WTC11 (cell line): ENCODE measurements at regions not wholly inside any gene's neighbourhood (a gene's known extent, or its start where the extent isn't known, plus 50 kb on each side); places are given as distances from the start of the nearest gene placed in this dataset.

Experiments used
- ATAC-seq: fragments of 200-7000 bp; cut with Tn5 transposase; 2 replicates; pipeline ENCODE4 v1.10.0; 2021; ENCODE audit warnings: mild to moderate bottlenecking, moderate library complexity
- CTCF ChIA-PET: fragments of 300-600 bp; sonication (Branson Sonifier 250); formaldehyde crosslinking; loops from one replicate; lab custom pipeline; 2021; ENCODE audit warnings: antibody characterized with exemption; lab: Charles Lee
- POLR2A ChIA-PET: fragments of 350-600 bp; sonication (Branson Sonifier 250); formaldehyde crosslinking; loops from one replicate; lab custom pipeline; 2021; ENCODE audit warnings: antibody characterized with exemption; lab: Charles Lee
- DNase-seq: peaks from one replicate; pipeline ENCODE4 v3.0.0; 2021; ENCODE audit warnings: low spot score
- H3K27ac Mint-ChIP-seq: 2 replicates; pipeline ENCODE4 v1.8.0; 2021; ENCODE audit warnings: mixed read lengths
- H3K27me3 Mint-ChIP-seq: 2 replicates; pipeline ENCODE4 v1.8.0; 2021; ENCODE audit warnings: low read depth, mild to moderate bottlenecking, moderate library complexity, mixed read lengths
- H3K36me3 Mint-ChIP-seq: 2 replicates; pipeline ENCODE4 v1.8.0; 2021; ENCODE audit warnings: mixed read lengths
- H3K4me1 Mint-ChIP-seq: 2 replicates; pipeline ENCODE4 v1.8.0; 2022; ENCODE audit warnings: mixed read lengths
- H3K4me3 Mint-ChIP-seq: 2 replicates; pipeline ENCODE4 v1.8.0; 2021; ENCODE audit warnings: mild to moderate bottlenecking, moderate library complexity, mixed read lengths
- H3K9me3 Mint-ChIP-seq: 2 replicates; pipeline ENCODE4 v1.8.0; 2021; ENCODE audit warnings: mixed read lengths
- CBFB ChIP-seq: sonication (generic); formaldehyde crosslinking; IDR thresholded peaks from 2 replicates; pipeline ENCODE4 v1.8.1; 2022; ENCODE audit warnings: mild to moderate bottlenecking, low read depth, missing genetic modification reagents
- CREM ChIP-seq: sonication (generic); formaldehyde crosslinking; IDR thresholded peaks from 2 replicates; pipeline ENCODE4 v1.8.1; 2022; ENCODE audit warnings: mild to moderate bottlenecking, missing genetic modification reagents, moderate library complexity
- EMX1 ChIP-seq: fragments of 250-450 bp; sonication (Bioruptor Pico); IDR thresholded peaks from 2 replicates; pipeline ENCODE4 v1.8.0; 2021; ENCODE audit warnings: mild to moderate bottlenecking
- GRHL2 ChIP-seq: fragments of 250-450 bp; sonication (Bioruptor Pico); IDR thresholded peaks from 2 replicates; pipeline ENCODE4 v1.8.0; 2022; ENCODE audit warnings: mild to moderate bottlenecking, moderate library complexity; ENCODE audit not compliant: insufficient replicate concordance, severe bottlenecking
- IRF2 ChIP-seq: sonication (generic); formaldehyde crosslinking; IDR thresholded peaks from 2 replicates; pipeline ENCODE4 v1.8.0; 2022; ENCODE audit warnings: low read depth, missing genetic modification reagents, borderline replicate concordance
- JAZF1 ChIP-seq: fragments of 250-450 bp; sonication (Bioruptor Pico); IDR thresholded peaks from 2 replicates; pipeline ENCODE4 v1.9.0; 2021; ENCODE audit warnings: moderate library complexity, mild to moderate bottlenecking, inconsistent platforms
- PRRX2 ChIP-seq: fragments of 250-450 bp; sonication (Bioruptor Pico); IDR thresholded peaks from 2 replicates; pipeline ENCODE4 v1.8.0; 2021; ENCODE audit warnings: mild to moderate bottlenecking
- RELA ChIP-seq: sonication (generic); formaldehyde crosslinking; IDR thresholded peaks from 2 replicates; pipeline ENCODE4 v1.8.1; 2022; ENCODE audit warnings: missing genetic modification reagents, mild to moderate bottlenecking, borderline replicate concordance
- ZNF138 ChIP-seq: sonication (generic); formaldehyde crosslinking; conservative IDR thresholded peaks from 2 replicates; pipeline ENCODE4 v1.8.1; 2022; ENCODE audit warnings: mild to moderate bottlenecking, moderate library complexity, missing genetic modification reagents
- ZNF219 ChIP-seq: sonication (generic); formaldehyde crosslinking; IDR thresholded peaks from 2 replicates; pipeline ENCODE4 v1.8.0; 2023; ENCODE audit warnings: missing genetic modification reagents, mild to moderate bottlenecking, borderline replicate concordance
- ZNF263 ChIP-seq: sonication (generic); formaldehyde crosslinking; IDR thresholded peaks from 2 replicates; pipeline ENCODE4 v1.8.1; 2022; ENCODE audit warnings: low read depth, mild to moderate bottlenecking, moderate library complexity, missing genetic modification reagents
- ZNF317 ChIP-seq: sonication (generic); formaldehyde crosslinking; IDR thresholded peaks from 2 replicates; pipeline ENCODE4 v1.8.1; 2023; ENCODE audit warnings: low read depth, mild to moderate bottlenecking, moderate library complexity, missing genetic modification reagents, borderline replicate concordance
- ZNF671 ChIP-seq: fragments of 250-450 bp; sonication (Bioruptor Pico); IDR thresholded peaks from 2 replicates; pipeline ENCODE4 v1.8.0; 2021; ENCODE audit warnings: mild to moderate bottlenecking
- TF ChIP-seq, protein P1 (sequence below): sonication (generic); formaldehyde crosslinking; IDR thresholded peaks from 2 replicates; pipeline ENCODE4 v1.8.0; 2022; ENCODE audit warnings: missing genetic modification reagents
- TF ChIP-seq, protein P2 (sequence below): sonication (generic); formaldehyde crosslinking; IDR thresholded peaks from 2 replicates; pipeline ENCODE4 v1.8.0; 2023; ENCODE audit warnings: missing genetic modification reagents, mild to moderate bottlenecking, borderline replicate concordance
- TF ChIP-seq, protein P3 (sequence below): sonication (generic); formaldehyde crosslinking; IDR thresholded peaks from 2 replicates; pipeline ENCODE4 v1.8.1; 2022; ENCODE audit warnings: mild to moderate bottlenecking, missing genetic modification reagents, moderate library complexity, borderline replicate concordance
- TF ChIP-seq, protein P4 (sequence below): sonication (generic); formaldehyde crosslinking; IDR thresholded peaks from 2 replicates; pipeline ENCODE4 v1.8.0; 2023; ENCODE audit warnings: missing genetic modification reagents

DNA sequence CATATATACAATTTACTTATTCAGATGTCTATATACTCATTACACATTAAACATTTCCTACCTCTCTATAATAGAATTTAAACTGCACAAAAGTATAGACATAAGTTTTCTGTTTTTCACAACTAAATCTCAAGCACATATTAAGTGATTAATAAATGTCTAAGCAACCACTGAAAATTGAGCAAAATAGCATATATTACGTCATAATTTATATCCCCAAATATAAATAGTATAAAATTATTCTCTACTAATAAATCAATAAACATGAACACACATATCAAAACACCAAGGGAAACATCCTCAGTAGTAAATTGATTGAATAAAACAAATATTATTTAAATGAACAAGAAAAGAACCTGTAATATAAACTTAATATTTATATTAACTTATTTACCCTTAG is 865.1 kb downstream of the CDH18 start (continued):
- TF ChIP-seq, protein P1, sequence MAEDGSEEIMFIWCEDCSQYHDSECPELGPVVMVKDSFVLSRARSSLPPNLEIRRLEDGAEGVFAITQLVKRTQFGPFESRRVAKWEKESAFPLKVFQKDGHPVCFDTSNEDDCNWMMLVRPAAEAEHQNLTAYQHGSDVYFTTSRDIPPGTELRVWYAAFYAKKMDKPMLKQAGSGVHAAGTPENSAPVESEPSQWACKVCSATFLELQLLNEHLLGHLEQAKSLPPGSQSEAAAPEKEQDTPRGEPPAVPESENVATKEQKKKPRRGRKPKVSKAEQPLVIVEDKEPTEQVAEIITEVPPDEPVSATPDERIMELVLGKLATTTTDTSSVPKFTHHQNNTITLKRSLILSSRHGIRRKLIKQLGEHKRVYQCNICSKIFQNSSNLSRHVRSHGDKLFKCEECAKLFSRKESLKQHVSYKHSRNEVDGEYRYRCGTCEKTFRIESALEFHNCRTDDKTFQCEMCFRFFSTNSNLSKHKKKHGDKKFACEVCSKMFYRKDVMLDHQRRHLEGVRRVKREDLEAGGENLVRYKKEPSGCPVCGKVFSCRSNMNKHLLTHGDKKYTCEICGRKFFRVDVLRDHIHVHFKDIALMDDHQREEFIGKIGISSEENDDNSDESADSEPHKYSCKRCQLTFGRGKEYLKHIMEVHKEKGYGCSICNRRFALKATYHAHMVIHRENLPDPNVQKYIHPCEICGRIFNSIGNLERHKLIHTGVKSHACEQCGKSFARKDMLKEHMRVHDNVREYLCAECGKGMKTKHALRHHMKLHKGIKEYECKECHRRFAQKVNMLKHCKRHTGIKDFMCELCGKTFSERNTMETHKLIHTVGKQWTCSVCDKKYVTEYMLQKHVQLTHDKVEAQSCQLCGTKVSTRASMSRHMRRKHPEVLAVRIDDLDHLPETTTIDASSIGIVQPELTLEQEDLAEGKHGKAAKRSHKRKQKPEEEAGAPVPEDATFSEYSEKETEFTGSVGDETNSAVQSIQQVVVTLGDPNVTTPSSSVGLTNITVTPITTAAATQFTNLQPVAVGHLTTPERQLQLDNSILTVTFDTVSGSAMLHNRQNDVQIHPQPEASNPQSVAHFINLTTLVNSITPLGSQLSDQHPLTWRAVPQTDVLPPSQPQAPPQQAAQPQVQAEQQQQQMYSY (CRISPR knock-in tag) = no peak
- TF ChIP-seq PRRX2 (CRISPR knock-in tag) (no peak), ZNF138 (CRISPR knock-in tag) (no peak), GRHL2 (no peak), CREM (CRISPR knock-in tag) (no peak), EMX1 (no peak), RELA (CRISPR knock-in tag) (no peak), IRF2 (CRISPR knock-in tag) (no peak), CBFB (no peak)
- TF ChIP-seq, protein P2, sequence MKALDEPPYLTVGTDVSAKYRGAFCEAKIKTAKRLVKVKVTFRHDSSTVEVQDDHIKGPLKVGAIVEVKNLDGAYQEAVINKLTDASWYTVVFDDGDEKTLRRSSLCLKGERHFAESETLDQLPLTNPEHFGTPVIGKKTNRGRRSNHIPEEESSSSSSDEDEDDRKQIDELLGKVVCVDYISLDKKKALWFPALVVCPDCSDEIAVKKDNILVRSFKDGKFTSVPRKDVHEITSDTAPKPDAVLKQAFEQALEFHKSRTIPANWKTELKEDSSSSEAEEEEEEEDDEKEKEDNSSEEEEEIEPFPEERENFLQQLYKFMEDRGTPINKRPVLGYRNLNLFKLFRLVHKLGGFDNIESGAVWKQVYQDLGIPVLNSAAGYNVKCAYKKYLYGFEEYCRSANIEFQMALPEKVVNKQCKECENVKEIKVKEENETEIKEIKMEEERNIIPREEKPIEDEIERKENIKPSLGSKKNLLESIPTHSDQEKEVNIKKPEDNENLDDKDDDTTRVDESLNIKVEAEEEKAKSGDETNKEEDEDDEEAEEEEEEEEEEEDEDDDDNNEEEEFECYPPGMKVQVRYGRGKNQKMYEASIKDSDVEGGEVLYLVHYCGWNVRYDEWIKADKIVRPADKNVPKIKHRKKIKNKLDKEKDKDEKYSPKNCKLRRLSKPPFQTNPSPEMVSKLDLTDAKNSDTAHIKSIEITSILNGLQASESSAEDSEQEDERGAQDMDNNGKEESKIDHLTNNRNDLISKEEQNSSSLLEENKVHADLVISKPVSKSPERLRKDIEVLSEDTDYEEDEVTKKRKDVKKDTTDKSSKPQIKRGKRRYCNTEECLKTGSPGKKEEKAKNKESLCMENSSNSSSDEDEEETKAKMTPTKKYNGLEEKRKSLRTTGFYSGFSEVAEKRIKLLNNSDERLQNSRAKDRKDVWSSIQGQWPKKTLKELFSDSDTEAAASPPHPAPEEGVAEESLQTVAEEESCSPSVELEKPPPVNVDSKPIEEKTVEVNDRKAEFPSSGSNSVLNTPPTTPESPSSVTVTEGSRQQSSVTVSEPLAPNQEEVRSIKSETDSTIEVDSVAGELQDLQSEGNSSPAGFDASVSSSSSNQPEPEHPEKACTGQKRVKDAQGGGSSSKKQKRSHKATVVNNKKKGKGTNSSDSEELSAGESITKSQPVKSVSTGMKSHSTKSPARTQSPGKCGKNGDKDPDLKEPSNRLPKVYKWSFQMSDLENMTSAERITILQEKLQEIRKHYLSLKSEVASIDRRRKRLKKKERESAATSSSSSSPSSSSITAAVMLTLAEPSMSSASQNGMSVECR (CRISPR knock-in tag) = no peak
- TF ChIP-seq, protein P3, sequence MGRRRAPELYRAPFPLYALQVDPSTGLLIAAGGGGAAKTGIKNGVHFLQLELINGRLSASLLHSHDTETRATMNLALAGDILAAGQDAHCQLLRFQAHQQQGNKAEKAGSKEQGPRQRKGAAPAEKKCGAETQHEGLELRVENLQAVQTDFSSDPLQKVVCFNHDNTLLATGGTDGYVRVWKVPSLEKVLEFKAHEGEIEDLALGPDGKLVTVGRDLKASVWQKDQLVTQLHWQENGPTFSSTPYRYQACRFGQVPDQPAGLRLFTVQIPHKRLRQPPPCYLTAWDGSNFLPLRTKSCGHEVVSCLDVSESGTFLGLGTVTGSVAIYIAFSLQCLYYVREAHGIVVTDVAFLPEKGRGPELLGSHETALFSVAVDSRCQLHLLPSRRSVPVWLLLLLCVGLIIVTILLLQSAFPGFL = no peak
- TF ChIP-seq, all 79 proteins: peak for 0

DNA sequence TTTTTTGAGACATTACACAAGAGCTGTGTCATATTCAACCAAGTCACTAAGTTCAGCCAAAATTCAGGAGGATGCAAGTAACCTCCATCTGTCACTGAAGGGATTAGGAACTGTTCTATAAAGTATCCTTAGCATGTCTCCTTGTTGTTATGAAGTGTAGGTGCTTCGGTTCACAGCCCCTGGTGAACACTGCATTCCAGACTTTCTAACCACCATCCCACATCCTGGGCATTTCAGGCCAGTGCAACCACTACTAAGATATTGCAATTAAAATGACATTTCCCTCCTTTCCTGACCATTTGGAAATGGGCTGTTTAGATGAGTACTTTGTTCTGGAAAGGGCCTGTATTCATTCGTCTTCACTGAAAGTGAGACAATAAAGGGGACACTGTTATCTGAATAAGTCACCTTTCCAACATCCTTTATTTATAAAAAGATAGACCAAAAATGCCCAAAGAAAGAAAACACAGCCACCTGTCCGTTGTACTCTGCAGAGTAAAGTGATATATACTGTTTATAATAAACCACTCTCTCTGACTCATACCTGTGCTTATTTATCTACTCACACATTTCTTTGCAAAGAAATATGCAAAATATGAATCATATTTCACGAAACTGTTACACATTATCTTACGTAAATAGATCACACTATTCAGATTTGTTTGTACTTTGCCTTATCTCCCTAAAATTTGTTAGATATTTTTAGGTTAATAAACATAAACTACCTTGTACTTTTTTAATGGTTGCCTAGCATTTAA is 861.9 kb downstream of the CDH18 start:
- ATAC-seq (no peak), DNase-seq (no peak)
- no peak overlapping the region for H3K27ac Mint-ChIP-seq
- H3K36me3 Mint-ChIP-seq = peaks cover 4% of the 10 kb centered on the region; the same call in 1 of the 2 replicates
- H3K4me1 Mint-ChIP-seq = no peaks in the 10 kb centered on the region
- no peak overlapping the region for H3K4me3 Mint-ChIP-seq
- no peaks in the 10 kb centered on the region for H3K27me3 Mint-ChIP-seq
- POLR2A ChIA-PET = no interaction called here
- CTCF ChIA-PET = no interaction called here
- H3K9me3 Mint-ChIP-seq = peaks cover 16% of the 10 kb centered on the region
- TF ChIP-seq, protein P4, sequence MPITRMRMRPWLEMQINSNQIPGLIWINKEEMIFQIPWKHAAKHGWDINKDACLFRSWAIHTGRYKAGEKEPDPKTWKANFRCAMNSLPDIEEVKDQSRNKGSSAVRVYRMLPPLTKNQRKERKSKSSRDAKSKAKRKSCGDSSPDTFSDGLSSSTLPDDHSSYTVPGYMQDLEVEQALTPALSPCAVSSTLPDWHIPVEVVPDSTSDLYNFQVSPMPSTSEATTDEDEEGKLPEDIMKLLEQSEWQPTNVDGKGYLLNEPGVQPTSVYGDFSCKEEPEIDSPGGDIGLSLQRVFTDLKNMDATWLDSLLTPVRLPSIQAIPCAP (CRISPR knock-in tag) = no peak
- TF ChIP-seq JAZF1 (CRISPR knock-in tag) (no peak), ZNF263 (CRISPR knock-in tag) (no peak), ZNF317 (CRISPR knock-in tag) (no peak), ZNF671 (CRISPR knock-in tag) (no peak), PRRX2 (CRISPR knock-in tag) (no peak), ZNF219 (CRISPR knock-in tag) (no peak), ZNF138 (CRISPR knock-in tag) (no peak)
